SK-N-MC (cell line): ENCODE measurements at regions not wholly inside any gene's neighbourhood (a gene's known extent, or its start where the extent isn't known, plus 50 kb on each side); places are given as distances from the start of the nearest gene placed in this dataset.

Source experiments
- DNase-seq: peaks from one replicate; pipeline ENCODE4 v3.0.0-alpha.2; 2011; ENCODE audit warnings: low read depth, low spot score
- H3K27ac ChIP-seq: fragments of 200-600 bp; sonication (generic); 2 replicates; pipeline ENCODE4 v1.5.1; 2016; ENCODE audit warnings: mixed run types
- H3K36me3 ChIP-seq: fragments of 200-600 bp; sonication (generic); 2 replicates; pipeline ENCODE4 v1.6.1; 2017; ENCODE audit warnings: antibody characterized with exemption, low read length, mixed read lengths; ENCODE audit not compliant: insufficient read depth
- H3K4me3 ChIP-seq: fragments of 200-600 bp; sonication (generic); 2 replicates; pipeline ENCODE4 v1.5.1; 2016
- H3K9ac ChIP-seq: fragments of 200-600 bp; sonication (generic); 2 replicates; pipeline ENCODE4 v1.8.0; 2017; ENCODE audit warnings: mixed run types, mixed read lengths; ENCODE audit not compliant: insufficient read length
- H3K9me3 ChIP-seq: fragments of 200-600 bp; sonication (generic); 2 replicates; pipeline ENCODE4 v1.6.1; 2017; ENCODE audit warnings: low read depth, mild to moderate bottlenecking, antibody characterized with exemption, low read length, moderate library complexity, mixed read lengths
- EZH2 ChIP-seq: fragments of 200-600 bp; sonication (generic); IDR thresholded peaks from one replicate; pipeline ENCODE4 v1.6.1; 2017; ENCODE audit warnings: antibody characterized with exemption
- FOXP2 ChIP-seq: optimal IDR thresholded peaks from 2 replicates; pipeline ENCODE3; 2011; ENCODE audit warnings: mild to moderate bottlenecking, moderate library complexity; ENCODE audit not compliant: insufficient read depth; ENCODE audit errors: extremely low read length, control extremely low read depth
- POLR2AphosphoS5 ChIP-seq: IDR thresholded peaks from 2 replicates; pipeline ENCODE4 v1.6.1; 2012; ENCODE audit warnings: mild to moderate bottlenecking, low read depth, low read length, borderline replicate concordance

GRCh38 chrX:45385757-45386156, 185.1 kb upstream of the DIPK2B start:
- Histone ChIP-seq H3K9me3 (no peaks in the 10 kb centered on the region), H3K27ac (no peak overlapping the region), H3K36me3 (no peaks in the 10 kb centered on the region), H3K4me3 (no peak overlapping the region), H3K9ac (no peak overlapping the region)
- TF ChIP-seq FOXP2 (no peak), EZH2 (no peak), POLR2AphosphoS5 (no peak)
- no peak for DNase-seq

DNA sequence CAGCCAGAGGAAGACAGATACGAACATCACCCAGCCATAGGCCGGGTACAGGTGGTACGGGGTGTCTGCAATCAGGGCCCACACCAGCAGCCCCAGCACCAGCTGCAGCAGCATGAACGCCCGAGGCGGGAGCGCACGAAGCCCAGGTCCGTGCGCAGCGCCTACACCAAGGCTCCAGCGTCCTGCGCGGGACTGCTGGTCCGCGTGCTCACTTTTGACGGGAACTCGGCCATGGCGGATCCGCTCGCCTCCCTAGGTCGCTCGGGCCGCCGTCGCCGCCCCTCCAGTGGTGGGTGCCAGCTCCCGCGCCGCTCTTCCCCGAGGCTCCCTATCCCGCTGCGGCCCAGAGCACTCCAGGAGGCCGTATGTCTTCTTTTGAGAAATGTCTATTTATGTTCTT, 181.2 kb upstream of the DIPK2B start:
- no peak overlapping the region for H3K27ac ChIP-seq
- TF ChIP-seq POLR2AphosphoS5 (no peak), EZH2 (no peak), FOXP2 (no peak)
- H3K4me3 ChIP-seq: no peak overlapping the region
- H3K9me3 ChIP-seq: no peaks in the 10 kb centered on the region
- H3K36me3 ChIP-seq: no peaks in the 10 kb centered on the region
- H3K9ac ChIP-seq: no peak overlapping the region
- no peak for DNase-seq

- Histone ChIP-seq H3K9ac (no peak overlapping the region), H3K27ac (no peak overlapping the region), H3K36me3 (no peaks in the 10 kb centered on the region), H3K9me3 (no peaks in the 10 kb centered on the region), H3K4me3 (no peak overlapping the region)
- no peak for TF ChIP-seq FOXP2
- no peak for TF ChIP-seq POLR2AphosphoS5
- no peak for TF ChIP-seq EZH2
- no peak for DNase-seq
Observed at GRCh38 chrX:45381366-45381765, 180.7 kb upstream of the DIPK2B start.

DNA sequence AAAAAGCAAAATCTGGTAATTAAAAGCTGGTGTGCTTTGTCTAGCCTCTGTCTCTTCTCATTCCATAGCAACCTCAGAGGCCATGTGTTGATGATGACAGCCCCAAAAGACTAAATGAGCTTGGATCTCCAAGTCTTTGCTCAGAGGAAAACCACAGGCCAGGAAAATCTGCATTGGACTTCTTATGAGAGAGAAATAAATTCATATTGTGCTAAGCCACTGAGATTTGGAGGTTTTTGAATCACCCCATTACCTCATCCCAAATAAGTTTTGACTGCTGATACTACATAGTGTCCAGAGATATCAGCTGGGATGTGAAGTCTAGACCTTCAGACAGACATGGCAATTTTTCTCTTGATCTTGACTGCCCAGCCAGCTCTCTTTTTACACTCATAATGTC, 178.6 kb upstream of the DIPK2B start:
- no peak overlapping the region for H3K4me3 ChIP-seq
- no peak overlapping the region for H3K9ac ChIP-seq
- no peak for DNase-seq
- TF ChIP-seq POLR2AphosphoS5 (no peak), FOXP2 (no peak), EZH2 (no peak)
- no peaks in the 10 kb centered on the region for H3K36me3 ChIP-seq
- no peaks in the 10 kb centered on the region for H3K9me3 ChIP-seq
- H3K27ac ChIP-seq: no peak overlapping the region

DNA sequence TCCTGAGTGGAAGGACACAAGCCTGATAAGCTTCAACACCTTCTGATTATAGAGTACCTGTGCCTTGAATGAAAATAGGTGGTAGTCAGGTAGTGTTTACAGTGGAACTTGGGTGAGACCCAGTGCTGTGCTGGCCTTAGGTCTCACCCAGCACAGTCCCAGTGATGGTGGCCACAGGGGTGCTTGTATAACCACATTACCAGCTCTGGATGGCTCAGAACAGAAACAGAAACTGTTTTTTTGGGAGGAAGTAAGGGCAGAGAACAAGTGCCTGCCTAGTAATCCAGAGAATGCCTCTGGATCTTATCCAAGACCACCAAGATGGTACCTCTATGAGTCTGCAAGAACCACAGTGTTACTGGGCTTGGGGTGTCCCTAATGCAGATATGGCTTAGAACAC, 171.5 kb upstream of the DIPK2B start:
- no peak for DNase-seq
- TF ChIP-seq POLR2AphosphoS5: no peak
- TF ChIP-seq EZH2: no peak
- TF ChIP-seq FOXP2: no peak
- no peaks in the 10 kb centered on the region for H3K9me3 ChIP-seq

GRCh38 chrX:45368705-45369104, 168.0 kb upstream of the DIPK2B start:
- no peak overlapping the region for H3K27ac ChIP-seq
- DNase-seq: no peak
- H3K4me3 ChIP-seq: no peak overlapping the region
- no peaks in the 10 kb centered on the region for H3K9me3 ChIP-seq
- no peak overlapping the region for H3K9ac ChIP-seq
- no peak for TF ChIP-seq EZH2
- no peak for TF ChIP-seq FOXP2
- TF ChIP-seq POLR2AphosphoS5: no peak
- H3K36me3 ChIP-seq: no peaks in the 10 kb centered on the region

More for the DNA sequence above, 171.5 kb upstream of the DIPK2B start:
- no peak overlapping the region for H3K27ac ChIP-seq
- H3K9ac ChIP-seq: no peak overlapping the region
- H3K36me3 ChIP-seq: no peaks in the 10 kb centered on the region
- no peak overlapping the region for H3K4me3 ChIP-seq

DNA sequence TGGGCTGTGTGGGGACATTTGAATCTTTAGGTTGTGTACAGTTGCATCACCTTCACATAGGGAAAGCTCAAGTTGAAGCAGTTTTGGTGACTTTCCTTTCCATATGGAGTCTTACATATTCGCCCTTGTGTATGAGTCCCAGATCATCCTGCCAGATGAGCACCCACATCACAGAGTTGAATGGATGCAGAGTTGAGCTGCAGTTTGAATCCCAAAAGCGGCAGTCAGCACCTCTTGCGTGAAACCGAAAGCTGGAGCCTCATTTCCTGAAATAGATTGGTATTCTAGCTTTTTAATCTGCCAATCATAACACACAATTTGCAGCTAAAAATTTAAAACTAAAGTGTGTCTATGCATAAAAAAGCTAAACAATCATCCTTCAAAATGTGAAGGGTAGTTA, 162.9 kb upstream of the DIPK2B start:
- TF ChIP-seq EZH2: no peak
- TF ChIP-seq POLR2AphosphoS5: no peak
- TF ChIP-seq FOXP2: no peak
- H3K9ac ChIP-seq: no peak overlapping the region
- no peaks in the 10 kb centered on the region for H3K36me3 ChIP-seq
- DNase-seq: no peak
- no peak overlapping the region for H3K27ac ChIP-seq
- H3K9me3 ChIP-seq: no peaks in the 10 kb centered on the region
- H3K4me3 ChIP-seq: no peak overlapping the region

DNA sequence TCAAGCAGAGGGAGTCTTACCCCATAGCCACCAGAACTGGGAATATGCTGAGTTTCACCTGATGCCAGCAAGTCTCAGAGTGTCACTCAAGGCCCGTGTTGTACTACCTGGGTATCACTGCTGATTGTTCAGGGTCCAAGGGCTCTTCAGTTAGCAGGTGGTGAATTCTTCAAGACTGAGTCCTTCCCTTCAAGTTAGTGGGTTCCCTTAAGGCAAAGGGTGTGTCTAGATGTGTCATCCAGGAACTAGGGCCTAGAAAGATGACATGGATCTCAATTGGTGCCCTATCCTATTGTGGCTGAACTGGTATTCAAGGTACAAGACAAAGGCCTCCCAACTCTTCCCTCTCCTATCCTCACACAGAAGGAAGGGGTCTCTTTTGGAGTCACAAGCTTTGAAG, 159.9 kb upstream of the DIPK2B start:
- no peak for TF ChIP-seq EZH2
- TF ChIP-seq FOXP2: no peak
- no peak for TF ChIP-seq POLR2AphosphoS5
- DNase-seq: no peak

DNA sequence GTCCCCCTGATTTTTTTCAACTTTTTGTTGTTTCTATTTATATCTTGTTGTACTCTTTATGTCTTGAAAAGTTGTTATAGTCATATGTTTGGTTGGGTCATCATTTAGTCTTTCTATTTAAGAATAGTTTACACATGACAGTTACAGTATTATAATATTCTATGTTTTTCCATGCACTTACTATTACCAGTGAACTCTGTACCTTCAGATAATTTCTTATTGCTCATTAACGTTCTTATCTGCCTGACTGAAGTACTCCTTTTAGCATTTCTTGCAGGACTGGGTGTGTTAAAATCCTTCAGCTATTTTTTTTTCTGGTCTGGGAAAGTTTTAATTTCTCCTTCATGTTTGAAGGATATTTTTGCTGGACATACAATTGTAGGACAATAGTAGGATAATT, 157.7 kb upstream of the DIPK2B start:
- Histone ChIP-seq H3K36me3 (no peaks in the 10 kb centered on the region), H3K9ac (no peak overlapping the region), H3K4me3 (no peak overlapping the region), H3K27ac (no peak overlapping the region), H3K9me3 (no peaks in the 10 kb centered on the region)
- TF ChIP-seq FOXP2 (no peak), EZH2 (no peak), POLR2AphosphoS5 (no peak)
- DNase-seq: no peak

More for the DNA sequence above, 159.9 kb upstream of the DIPK2B start:
- H3K9ac ChIP-seq: no peak overlapping the region
- H3K9me3 ChIP-seq: no peaks in the 10 kb centered on the region
- H3K36me3 ChIP-seq: no peaks in the 10 kb centered on the region
- H3K4me3 ChIP-seq: no peak overlapping the region
- no peak overlapping the region for H3K27ac ChIP-seq
